A549 (cell line): ENCODE measurements at regions not wholly inside any gene's neighbourhood (a gene's known extent, or its start where the extent isn't known, plus 50 kb on each side); places are given as distances from the start of the nearest gene placed in this dataset.

Experiments used
- ATAC-seq, 2 experiments: fragments of 200-7000 bp in 1 of 2; fragments of >200 bp in 1 of 2; cut with Nextera tagmentation in 1 of 2; cut with Tn5 transposase in 1 of 2; 3 replicates each; pipeline versions ENCODE4 v1.8.0 to v1.9.1; 2018 to 2020; ENCODE audit warnings: mild to moderate bottlenecking in 1 of 2, moderate library complexity in 1 of 2
- CTCF ChIA-PET: fragments of 300-600 bp; sonication (Branson Sonifier 250); formaldehyde crosslinking; extraction: SDS; loops from one replicate; lab custom pipeline; 2021; ENCODE audit warnings: antibody characterized with exemption, inconsistent platforms; lab: Yijun Ruan, JAX
- POLR2A ChIA-PET: fragments of 350-600 bp; formaldehyde crosslinking; extraction: SDS; loops from one replicate; lab custom pipeline; 2021; ENCODE audit warnings: antibody characterized with exemption, inconsistent platforms; lab: Yijun Ruan, JAX
- DNase-seq, 2 experiments: peaks; one replicate each; pipeline versions ENCODE4 v3.0.0 to v3.0.0-alpha.2; 2011 to 2016; ENCODE audit warnings: low read depth in 1 of 2, low spot score in 1 of 2
- FAIRE-seq: peaks from 2 replicates; lab custom pipeline; 2011; peaks lifted over from hg19 to GRCh38; lab: Jason Lieb, UNC
- H3K27ac ChIP-seq, 2 experiments: fragments of >200 bp; sonication (Bioruptor Twin); formaldehyde crosslinking; 3 replicates each; pipeline ENCODE4 v1.5.1; 2016 to 2017
- H3K4me1 ChIP-seq: fragments of >200 bp; sonication (Bioruptor Twin); formaldehyde crosslinking; 3 replicates; pipeline ENCODE4 v1.6.1; 2016
- H3K4me2 ChIP-seq: fragments of >200 bp; sonication (Bioruptor Twin); formaldehyde crosslinking; 3 replicates; pipeline ENCODE4 v1.6.1; 2016
- H3K4me3 ChIP-seq: fragments of >200 bp; sonication (Bioruptor Twin); formaldehyde crosslinking; 3 replicates; pipeline ENCODE4 v1.5.1; 2016
- H3K9me3 ChIP-seq: fragments of >200 bp; sonication (Bioruptor Twin); formaldehyde crosslinking; 3 replicates; pipeline ENCODE4 v1.6.1; 2016
- BHLHE40 ChIP-seq: IDR thresholded peaks from 2 replicates; pipeline ENCODE4 v1.6.1; 2012; ENCODE audit warnings: low read depth, low read length, inconsistent platforms
- CBX8 ChIP-seq: fragments of 200-600 bp; sonication (generic); IDR thresholded peaks from 2 replicates; pipeline ENCODE4 v1.6.1; 2016
- CTCF ChIP-seq: fragments of >200 bp; sonication (Bioruptor Twin); formaldehyde crosslinking; IDR thresholded peaks from 3 replicates; pipeline ENCODE4 v1.5.1; 2016
- E2F6 ChIP-seq: IDR thresholded peaks from 2 replicates; pipeline ENCODE4 v1.6.1; 2012; ENCODE audit warnings: low read depth, borderline replicate concordance
- ESRRA ChIP-seq: fragments of 150-350 bp; IDR thresholded peaks from 2 replicates; pipeline ENCODE4 v1.6.1; 2014; ENCODE audit warnings: mild to moderate bottlenecking, low read length, borderline replicate concordance
- FOSB ChIP-seq: fragments of 250-450 bp; sonication (Bioruptor Pico); IDR thresholded peaks from 2 replicates; pipeline ENCODE4 v1.5.0; 2020; ENCODE audit warnings: mild to moderate bottlenecking, moderate library complexity
- HMGXB4 ChIP-seq: fragments of 250-450 bp; sonication (Bioruptor Pico); IDR thresholded peaks from 2 replicates; pipeline ENCODE4 v1.5.0; 2021; ENCODE audit warnings: mild to moderate bottlenecking, moderate library complexity, borderline replicate concordance
- HOXA7 ChIP-seq: fragments of 250-450 bp; sonication (Bioruptor Pico); IDR thresholded peaks from 2 replicates; pipeline ENCODE4 v1.5.0; 2020; ENCODE audit warnings: mild to moderate bottlenecking, moderate library complexity
- HOXB5 ChIP-seq: fragments of 250-450 bp; sonication (Bioruptor Pico); IDR thresholded peaks from 2 replicates; pipeline ENCODE4 v1.5.0; 2020; ENCODE audit warnings: mild to moderate bottlenecking, moderate library complexity
- JUN ChIP-seq, 2 experiments: fragments of >200 bp; sonication (Bioruptor Twin); formaldehyde crosslinking; IDR thresholded peaks; 2 replicates in 1 of 2; 3 replicates in 1 of 2; pipeline ENCODE4 v1.6.1; 2016 to 2017
- KDM1A ChIP-seq: fragments of 200-600 bp; sonication (generic); IDR thresholded peaks from 2 replicates; pipeline ENCODE4 v1.6.1; 2016; ENCODE audit warnings: low read depth, mild to moderate bottlenecking
- KDM5A ChIP-seq: fragments of 200-600 bp; sonication (generic); IDR thresholded peaks from 2 replicates; pipeline ENCODE4 v1.6.1; 2016; ENCODE audit warnings: antibody characterized with exemption, mild to moderate bottlenecking
- MAZ ChIP-seq: fragments of 150-350 bp; IDR thresholded peaks from 2 replicates; pipeline ENCODE4 v1.6.1; 2014; ENCODE audit warnings: antibody characterized with exemption, low read depth, low read length, borderline replicate concordance
- MYC ChIP-seq: IDR thresholded peaks from 2 replicates; pipeline ENCODE4 v1.6.1; 2012; ENCODE audit warnings: mild to moderate bottlenecking, inconsistent platforms, low read length, improper control_type of control experiment, borderline replicate concordance
- NPAS2 ChIP-seq: fragments of 250-450 bp; sonication (Bioruptor Pico); IDR thresholded peaks from 2 replicates; pipeline ENCODE4 v1.8.0; 2022; ENCODE audit warnings: mild to moderate bottlenecking, moderate library complexity, borderline replicate concordance
- NR3C1 ChIP-seq: fragments of >200 bp; sonication (Bioruptor Twin); formaldehyde crosslinking; IDR thresholded peaks from 3 replicates; pipeline ENCODE4 v1.6.1; 2017
- PHF8 ChIP-seq: fragments of 200-600 bp; sonication (generic); IDR thresholded peaks from 2 replicates; pipeline ENCODE4 v1.6.1; 2016; ENCODE audit warnings: low read depth, mild to moderate bottlenecking, antibody characterized with exemption, moderate library complexity, borderline replicate concordance
- POLR2A ChIP-seq: IDR thresholded peaks from 2 replicates; pipeline ENCODE4 v1.6.1; 2012; ENCODE audit warnings: mild to moderate bottlenecking, low read length
- POLR2AphosphoS2 ChIP-seq: conservative IDR thresholded peaks from 2 replicates; pipeline ENCODE4 v1.6.1; 2012; ENCODE audit warnings: low read length, improper control_type of control experiment, inconsistent platforms
- RAD21 ChIP-seq, 2 experiments: fragments of >200 bp in 1 of 2; sonication (Bioruptor Twin) in 1 of 2; formaldehyde crosslinking in 1 of 2; IDR thresholded peaks in 1 of 2; conservative IDR thresholded peaks in 1 of 2; 2 replicates in 1 of 2; 3 replicates in 1 of 2; pipeline ENCODE4 v1.6.1; 2012 to 2018; ENCODE audit warnings: inconsistent platforms in 1 of 2
- RARB ChIP-seq: fragments of 250-450 bp; sonication (Bioruptor Pico); IDR thresholded peaks from 2 replicates; pipeline ENCODE4 v1.8.0; 2021; ENCODE audit warnings: mild to moderate bottlenecking, moderate library complexity
- RCOR1 ChIP-seq: fragments of 150-350 bp; IDR thresholded peaks from 2 replicates; pipeline ENCODE4 v1.6.1; 2014; ENCODE audit warnings: antibody characterized with exemption, low read length, low read depth
- RFX5 ChIP-seq: fragments of 450-650 bp; IDR thresholded peaks from 2 replicates; pipeline ENCODE4 v1.7.1; 2014; ENCODE audit warnings: antibody characterized with exemption, mild to moderate bottlenecking, moderate library complexity
- RNF2 ChIP-seq: fragments of 200-600 bp; sonication (generic); IDR thresholded peaks from 2 replicates; pipeline ENCODE4 v1.6.1; 2016; ENCODE audit warnings: low read depth, mild to moderate bottlenecking, antibody characterized with exemption, moderate library complexity, borderline replicate concordance
- TFCP2L1 ChIP-seq: fragments of 250-450 bp; sonication (Bioruptor Pico); IDR thresholded peaks from 2 replicates; pipeline ENCODE4 v1.5.0; 2021; ENCODE audit warnings: mild to moderate bottlenecking
- TP53 ChIP-seq: fragments of 250-450 bp; sonication (Bioruptor Pico); IDR thresholded peaks from 2 replicates; pipeline ENCODE4 v1.5.0; 2021; ENCODE audit warnings: mild to moderate bottlenecking, moderate library complexity
- ZC3H11A ChIP-seq: fragments of 450-650 bp; IDR thresholded peaks from 2 replicates; pipeline ENCODE4 v1.6.1; 2014; ENCODE audit warnings: antibody characterized with exemption, mild to moderate bottlenecking
- ZNF302 ChIP-seq: fragments of 250-450 bp; sonication (Bioruptor Pico); IDR thresholded peaks from 2 replicates; pipeline ENCODE4 v1.9.0; 2021; ENCODE audit warnings: inconsistent platforms, mild to moderate bottlenecking, moderate library complexity
- WGBS: methylation state at CpG from one replicate; pipeline ENCODE4 v1.1.6; 2017; ENCODE audit errors: missing lambda C conversion rate; 5-methylcytosine and 5-hydroxymethylcytosine counted together

- H3K4me1 ChIP-seq = no peaks in the 10 kb centered on the region
- CTCF ChIA-PET = no interaction called here
- no peak for DNase-seq
- ATAC-seq = no peak
- no peak overlapping the region for H3K27ac ChIP-seq
- no peaks in the 10 kb centered on the region for H3K9me3 ChIP-seq
- no peak overlapping the region for H3K4me3 ChIP-seq
- H3K4me2 ChIP-seq = no peak overlapping the region
- FAIRE-seq = no peak
- POLR2A ChIA-PET = no interaction called here
- TF ChIP-seq CTCF (no peak), KDM5A (no peak), HMGXB4 (CRISPR knock-in tag) (no peak), NR3C1 (no peak), FOSB (no peak), ESRRA (no peak), POLR2A (no peak), CBX8 (no peak), RAD21 (conservative IDR thresholded peaks at IDR 0.05 in 1 of 2, IDR thresholded peaks at IDR 0.05 in 1 of 2) (no peak), TFCP2L1 (no peak), RFX5 (no peak), MAZ (no peak), KDM1A (no peak), TP53 (CRISPR knock-in tag) (no peak), MYC (no peak), NPAS2 (CRISPR knock-in tag) (no peak), RNF2 (no peak), JUN (IDR thresholded peaks at IDR 0.05) (no peak), HOXB5 (no peak), POLR2AphosphoS2 (no peak)
- WGBS = 2% methylated on average over 3 of the region's 3 CpGs
Observed at GRCh38 chr1:57854436-57854835, 430.6 kb upstream of the DAB1 start.

GRCh38 chr1:57850176-57850940 is 426.5 kb upstream of the DAB1 start:
- ChIA-PET CTCF (no interaction called here), POLR2A (no interaction called here)
- Histone ChIP-seq H3K4me2 (no peak overlapping the region), H3K4me3 (no peak overlapping the region), H3K27ac (no peak overlapping the region), H3K9me3 (no peaks in the 10 kb centered on the region), H3K4me1 (no peaks in the 10 kb centered on the region)
- 23% methylated on average over 8 of the region's 8 CpGs for WGBS
- ATAC-seq = no peak
- no peak for FAIRE-seq
- TF ChIP-seq HOXA7 (CRISPR knock-in tag) (no peak), BHLHE40 (no peak), RCOR1 (no peak), RARB (no peak), PHF8 (no peak), ZC3H11A (no peak), TP53 (CRISPR knock-in tag) (no peak), NPAS2 (CRISPR knock-in tag) (no peak), JUN (IDR thresholded peaks at IDR 0.05) (no peak), E2F6 (no peak), ZNF302 (CRISPR knock-in tag) (no peak)
- TF ChIP-seq, all 56 proteins: peak for 0
- no peak for DNase-seq
